ENCODE measurements at regions not wholly inside any gene's neighbourhood (a gene's known extent, or its start where the extent isn't known, plus 50 kb on each side); places are given as distances from the start of the nearest gene placed in this dataset.

DNA sequence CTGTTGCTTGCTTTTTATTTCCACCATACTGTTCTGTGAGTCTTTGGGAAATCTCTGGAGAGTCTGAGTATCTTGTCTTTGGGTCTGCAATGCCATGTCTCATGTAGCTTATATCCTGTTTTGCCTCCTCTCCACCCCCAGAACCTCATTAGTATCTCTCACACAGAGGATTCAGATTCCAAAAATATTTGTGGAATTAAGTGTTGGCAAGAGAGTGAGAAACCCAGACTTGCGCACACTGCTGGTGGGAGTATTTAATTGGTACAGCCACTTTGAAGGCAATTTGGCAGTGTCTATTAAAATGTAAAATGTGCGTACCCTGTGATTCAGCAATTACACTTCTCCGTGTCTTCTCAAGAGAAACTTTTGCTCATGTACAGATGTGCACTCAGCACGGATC, 68.6 kb downstream of the ZNF621 start:
- no peak for DNase-seq (ENCODE audit: low spot score)

DNA sequence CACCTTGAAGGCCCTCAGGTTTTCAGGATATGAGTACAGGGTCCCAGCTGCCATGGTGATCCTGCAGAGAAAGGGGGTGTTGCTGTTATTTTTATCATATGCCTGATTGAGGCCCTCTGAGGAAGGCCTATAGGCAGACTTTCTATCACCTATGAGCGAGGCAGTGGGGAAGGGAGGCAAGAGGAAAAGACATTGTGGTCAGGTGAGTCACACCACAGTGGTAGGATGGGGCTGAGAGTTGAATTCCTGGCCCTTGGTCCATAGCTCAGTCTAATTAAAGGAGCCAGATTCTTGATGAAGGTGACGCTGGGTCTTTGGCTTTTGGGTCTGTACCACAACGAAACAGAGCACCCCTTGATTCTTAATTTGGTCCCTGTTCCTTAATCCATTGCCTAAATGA, 72.7 kb downstream of the ZNF621 start:
- no peak for DNase-seq (ENCODE audit: low spot score)

DNA sequence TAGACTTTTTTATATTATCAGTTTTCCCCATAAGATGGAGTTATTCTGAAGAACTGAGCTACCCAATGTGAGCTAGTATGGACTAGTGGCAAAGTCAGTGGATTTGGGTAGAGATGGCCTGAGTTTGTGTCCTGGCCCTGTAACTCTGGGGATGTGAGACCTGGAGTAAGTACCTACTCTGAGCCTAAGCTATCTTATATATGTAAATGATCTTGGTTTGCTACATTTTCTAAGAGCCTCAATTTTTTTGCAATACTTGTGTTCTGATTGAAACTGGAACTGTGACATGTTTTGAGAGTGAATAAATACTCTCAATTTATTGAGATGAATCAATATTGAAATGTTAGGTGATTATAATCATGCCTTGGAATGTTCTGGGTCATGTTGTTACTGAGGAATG, 73.6 kb downstream of the ZNF621 start:
- DNase-seq (ENCODE audit: low spot score): no peak

DNA sequence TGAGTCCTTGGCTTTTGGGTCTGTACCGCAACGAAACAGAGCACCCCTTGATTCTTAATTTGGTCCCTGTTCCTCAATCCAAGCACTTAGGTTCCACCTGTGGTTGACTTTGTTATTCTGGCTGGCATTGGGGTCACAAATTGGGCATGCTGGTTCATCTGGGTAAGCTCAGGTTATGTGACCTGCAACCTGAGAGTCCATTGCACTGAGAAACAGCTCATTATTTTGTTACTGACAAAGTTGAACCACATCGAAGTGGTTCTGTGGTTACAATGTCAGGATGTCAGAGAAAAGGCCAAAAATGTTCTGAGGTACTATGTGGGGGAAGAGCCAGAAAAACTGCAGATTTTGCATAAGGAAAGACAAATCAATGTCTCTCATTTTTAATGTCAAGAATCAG, 74.2 kb downstream of the ZNF621 start:
- DNase-seq (ENCODE audit: low spot score): no peak

DNA sequence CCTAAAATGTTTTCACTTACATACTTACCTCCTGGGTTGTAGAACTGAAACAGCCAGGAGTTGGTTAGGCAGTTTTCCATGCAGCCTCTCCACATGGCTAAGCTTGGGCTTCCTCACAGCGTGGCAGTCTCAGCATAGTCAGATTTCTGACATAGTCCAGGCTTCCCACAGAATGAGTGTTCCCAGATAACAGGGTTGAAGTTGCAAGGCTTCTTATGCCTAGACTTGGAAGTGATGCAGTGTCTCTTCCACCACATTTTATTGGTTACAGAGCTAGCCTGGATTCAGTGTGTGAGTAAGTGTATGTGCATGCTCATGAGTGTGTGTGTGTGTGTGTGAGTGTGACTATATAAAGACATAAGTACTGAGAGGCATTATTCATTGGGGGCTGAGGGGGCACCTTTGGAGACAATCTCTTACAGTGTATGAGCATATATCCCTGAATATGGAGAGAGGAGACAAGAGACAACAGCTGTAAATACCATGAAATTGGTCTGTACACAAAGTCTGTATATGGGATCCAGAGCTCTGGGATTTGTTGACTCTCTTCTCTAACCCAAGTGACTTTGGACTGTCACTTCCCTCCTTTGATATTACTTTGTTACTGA, 78.1 kb downstream of the ZNF621 start:
- no peak for DNase-seq (ENCODE audit: low spot score)

DNA sequence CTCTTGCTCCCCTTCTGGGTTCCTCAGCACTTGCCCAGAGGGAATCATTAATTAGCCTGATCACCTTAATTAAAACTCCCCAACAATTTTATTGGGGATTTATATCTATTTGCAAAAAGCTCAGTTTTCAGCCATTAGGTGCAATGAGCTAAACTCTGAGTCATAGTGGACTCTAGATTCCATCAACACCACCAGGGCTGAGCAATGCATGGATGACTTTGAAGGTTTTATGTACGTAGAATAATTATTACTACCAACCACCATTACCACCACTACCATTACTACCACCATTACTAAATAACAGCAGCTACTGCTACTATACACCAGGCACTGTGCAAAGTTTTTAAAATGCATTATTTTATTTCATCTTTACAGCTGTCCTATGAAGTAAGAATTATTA, 81.2 kb downstream of the ZNF621 start:
- DNase-seq (ENCODE audit: low spot score): no peak

GRCh38 chr3:40608091-40608490, 83.3 kb downstream of the ZNF621 start:
- DNase-seq (ENCODE audit: low spot score): no peak

GRCh38 chr3:40613306-40613705, 88.5 kb downstream of the ZNF621 start:
- no peak for DNase-seq (ENCODE audit: low spot score)

DNA sequence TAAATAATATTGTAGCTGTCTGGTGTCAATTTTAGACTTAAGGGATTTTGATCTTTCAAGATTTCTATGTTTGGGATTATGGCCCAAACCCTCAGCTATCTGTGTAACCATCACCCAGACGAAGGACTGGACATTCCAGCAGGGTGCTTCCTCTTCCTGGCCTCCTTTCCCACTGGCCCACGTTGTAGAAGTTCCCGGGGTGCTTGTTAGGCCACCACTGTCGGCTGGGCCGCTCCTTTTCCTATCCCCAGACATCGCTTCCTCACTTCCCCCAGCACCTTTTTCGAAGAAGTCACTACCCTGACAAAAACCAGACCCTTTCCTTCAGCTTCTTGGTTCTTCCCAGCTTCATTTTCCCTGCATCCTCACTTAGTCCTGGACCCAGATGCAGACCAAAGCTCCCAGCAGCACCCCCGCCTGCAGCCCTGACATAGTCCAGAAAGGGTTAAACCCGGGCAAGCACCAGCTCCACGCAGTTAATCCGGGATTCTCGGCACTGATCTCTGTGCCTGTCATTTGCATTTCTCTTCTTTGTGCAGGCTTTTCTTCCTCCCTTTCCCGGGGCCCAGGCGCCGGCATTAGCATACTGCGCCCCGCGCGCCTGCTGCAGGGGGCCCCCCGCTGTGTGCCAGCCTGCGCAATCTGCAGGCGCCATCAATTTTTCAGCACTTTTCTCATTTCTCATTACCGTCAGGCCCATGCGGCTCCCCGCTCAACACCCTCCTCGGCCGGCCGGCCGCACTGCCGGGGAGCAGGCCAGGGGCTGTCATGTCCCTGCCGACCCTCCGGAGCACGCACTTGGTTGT, 90.6 kb downstream of the ZNF621 start:
- DNase-seq (ENCODE audit: low spot score): no peak

GRCh38 chr3:40615918-40616819, 91.4 kb downstream of the ZNF621 start:
- no peak for DNase-seq (ENCODE audit: low spot score)

DNA sequence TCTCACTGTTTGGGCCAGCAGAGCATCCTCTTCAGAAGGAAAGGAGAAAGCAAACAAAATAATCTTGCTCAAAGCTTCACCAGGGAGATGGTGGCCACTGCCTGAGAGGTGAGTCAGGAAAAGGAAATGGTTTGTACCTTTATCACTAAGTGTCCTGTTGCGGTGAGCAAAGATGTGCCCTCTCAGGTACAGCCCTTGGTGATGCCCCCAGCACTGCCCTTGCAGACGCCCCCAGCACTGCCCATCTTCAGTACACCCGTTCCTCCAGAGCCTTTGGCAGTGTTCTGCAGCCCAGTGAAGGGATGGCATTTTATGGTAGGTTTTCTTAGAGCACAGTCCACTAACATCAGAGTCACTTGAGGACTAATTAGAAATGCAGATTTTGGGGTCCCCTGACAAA, 92.3 kb downstream of the ZNF621 start:
- no peak for DNase-seq (ENCODE audit: low spot score)

DNA sequence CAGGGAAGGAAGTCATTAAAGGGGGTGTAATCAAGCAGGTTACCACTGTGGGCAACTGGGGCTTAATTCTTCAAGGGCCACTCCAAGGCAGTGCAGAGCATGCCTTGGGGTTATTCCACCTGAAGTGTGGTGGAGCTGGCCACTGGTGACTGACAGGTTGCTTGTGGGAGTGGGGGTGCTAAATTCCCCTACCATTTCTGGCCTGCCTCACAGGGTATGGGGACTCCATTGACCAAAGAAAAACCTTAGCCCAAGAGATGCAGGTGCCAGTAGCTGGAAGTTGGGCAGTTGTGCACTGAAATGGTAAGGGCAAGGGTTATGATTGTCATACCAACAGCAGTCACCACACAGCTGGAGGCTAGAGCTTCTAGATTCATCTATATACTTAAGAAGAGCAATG, 93.4 kb downstream of the ZNF621 start:
- no peak for DNase-seq (ENCODE audit: low spot score)

GRCh38 chr3:40620151-40620550, 95.4 kb downstream of the ZNF621 start:
- DNase-seq (ENCODE audit: low spot score): no peak

GRCh38 chr3:40621252-40621651, 96.5 kb downstream of the ZNF621 start:
- DNase-seq (ENCODE audit: low spot score): no peak

DNA sequence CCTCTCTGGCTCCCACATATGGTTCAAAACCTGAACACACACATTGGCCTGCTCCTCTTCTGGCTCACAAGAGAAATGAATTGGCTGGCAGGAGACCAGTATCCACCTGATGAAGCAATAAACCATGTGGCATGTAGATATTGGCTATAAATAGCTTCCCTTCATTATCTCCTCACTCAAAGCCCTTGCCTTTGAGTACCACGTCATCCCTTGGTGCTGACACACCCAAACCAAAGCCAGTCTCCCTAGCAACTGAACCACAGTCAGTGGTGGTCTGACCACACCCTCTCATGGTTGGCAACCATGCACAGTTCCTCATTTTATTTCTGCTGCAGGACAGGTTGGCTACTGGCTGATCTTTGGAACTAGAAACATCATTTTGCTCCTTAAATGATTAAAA, 98.8 kb downstream of the ZNF621 start:
- DNase-seq (ENCODE audit: low spot score): peak; percentile 23

GRCh38 chr3:40624189-40624769, 99.5 kb downstream of the ZNF621 start:
- DNase-seq (ENCODE audit: low spot score): no peak

DNA sequence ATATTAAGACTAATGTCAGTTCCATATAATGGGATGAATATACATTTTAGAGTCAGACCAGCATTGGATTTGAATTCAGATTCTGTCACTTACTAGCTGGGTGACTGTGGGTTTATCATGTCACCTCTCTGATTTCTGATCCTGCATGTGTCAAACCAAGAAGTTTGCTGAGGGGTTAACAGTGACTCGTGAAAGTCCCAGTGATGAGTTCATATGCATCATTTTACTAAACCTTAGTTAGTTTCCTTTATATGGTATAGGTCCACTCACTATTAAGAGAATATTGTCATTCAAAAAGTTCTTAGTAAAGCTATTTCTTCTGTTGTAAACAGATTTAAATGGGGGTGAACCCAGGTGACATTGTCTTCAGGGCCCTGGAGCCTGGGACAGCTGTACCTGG, 102.3 kb downstream of the ZNF621 start:
- no peak for DNase-seq (ENCODE audit: low spot score)

DNA sequence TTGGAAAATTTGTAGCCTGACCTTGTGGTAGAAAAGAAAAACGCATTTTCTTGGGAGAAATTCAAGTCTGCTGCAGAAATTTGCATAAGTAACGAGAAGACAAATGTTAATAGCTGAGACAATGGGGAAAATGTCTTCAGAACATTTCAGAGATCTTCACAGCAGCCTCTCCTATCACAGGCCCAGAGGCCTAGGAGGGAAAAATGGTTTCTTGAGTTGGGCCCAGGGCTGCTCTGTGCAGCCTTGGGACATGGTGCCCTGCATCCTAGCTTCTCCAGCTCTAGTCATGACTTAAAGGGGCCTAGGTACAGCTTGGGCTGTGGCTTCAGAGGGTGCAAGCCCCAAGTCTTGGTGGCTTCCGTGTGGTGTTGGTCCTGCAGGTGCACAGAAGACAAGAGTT, 104.2 kb downstream of the ZNF621 start:
- no peak for DNase-seq (ENCODE audit: low spot score)

DNA sequence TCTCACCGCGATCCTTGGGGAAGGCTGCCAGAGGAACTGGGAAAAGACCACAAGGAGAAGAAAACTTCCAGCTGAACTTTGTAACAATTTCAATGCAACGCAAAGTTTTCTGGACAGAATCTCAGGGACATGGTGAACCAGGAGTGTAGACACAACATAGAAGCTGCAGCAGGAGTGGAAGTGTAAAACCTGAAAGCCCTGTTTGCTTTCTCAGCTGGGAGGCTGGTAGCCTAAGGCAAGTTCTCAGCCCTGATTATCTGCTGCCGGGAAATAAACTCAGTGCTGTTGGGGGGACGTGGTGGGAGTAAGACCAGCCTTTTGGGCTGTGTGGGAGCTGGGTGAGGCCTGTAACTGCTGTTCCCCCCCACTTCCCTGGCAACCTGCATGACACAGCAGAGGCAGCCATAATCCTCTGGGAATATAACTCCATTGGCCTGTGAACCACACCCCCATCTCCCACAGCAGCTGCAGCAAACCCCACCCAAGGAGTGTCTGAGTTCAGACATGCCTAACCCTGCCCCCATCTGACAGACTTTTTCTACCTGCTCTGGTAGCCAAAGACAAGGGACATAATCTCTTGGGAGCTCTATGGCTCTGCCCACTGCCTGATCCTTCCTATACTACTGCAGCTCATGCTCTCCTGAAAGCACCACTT, 106.7 kb downstream of the ZNF621 start:
- no peak for DNase-seq (ENCODE audit: low spot score)

GRCh38 chr3:40637906-40638305, 113.1 kb downstream of the ZNF621 start:
- DNase-seq (ENCODE audit: low spot score): no peak

DNA sequence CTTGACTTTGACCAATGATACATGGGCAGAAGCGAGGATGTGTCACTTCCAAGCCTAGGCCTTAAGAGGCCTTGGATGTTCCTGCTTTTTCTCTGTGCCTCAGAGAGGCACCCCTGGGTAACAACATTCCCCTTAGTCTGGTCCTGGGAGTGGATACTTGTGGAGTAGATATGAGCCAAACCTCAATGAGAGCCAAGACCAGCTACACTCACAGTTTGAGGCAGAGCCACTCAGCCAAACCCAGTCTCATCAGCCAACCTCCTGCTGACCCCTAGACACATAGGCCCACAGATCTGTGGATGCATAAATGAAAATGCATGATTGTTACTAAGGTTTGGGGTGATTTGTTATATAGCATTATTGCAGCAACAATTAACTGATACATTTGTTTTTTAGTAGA, 114.2 kb downstream of the ZNF621 start:
- DNase-seq (ENCODE audit: low spot score): no peak

DNA sequence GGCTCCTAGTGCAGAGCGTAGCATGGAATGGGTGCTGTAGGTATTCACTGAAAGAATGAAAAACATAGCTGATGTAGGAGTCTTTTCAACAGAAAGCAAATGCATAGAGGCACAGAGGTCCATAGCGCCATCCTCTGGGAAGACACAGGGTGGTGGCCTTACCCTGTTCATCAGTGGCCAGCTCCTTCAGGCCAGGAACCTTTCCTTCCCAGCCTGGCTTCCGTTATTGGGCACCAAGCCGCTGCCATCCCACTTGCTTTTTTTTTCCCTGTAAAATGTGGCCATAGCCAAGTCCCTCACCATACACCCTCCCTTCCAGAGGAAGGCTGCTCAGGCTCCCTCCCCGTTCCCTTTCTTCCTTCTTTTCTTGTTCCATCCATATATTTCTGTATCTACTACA, 118.1 kb downstream of the ZNF621 start:
- DNase-seq (ENCODE audit: low spot score): no peak

All from activated CD4-positive, alpha-beta T cell treated with anti-CD3 and anti-CD28 coated beads, Interleukin-2, Interleukin-4, amounts not matched to agents 100 ng/mL and 50 ng/mL, durations not matched to agents 16 hours and 8 hours (primary cell).